ENCODE measurements at regions not wholly inside any gene's neighbourhood (a gene's known extent, or its start where the extent isn't known, plus 50 kb on each side); places are given as distances from the start of the nearest gene placed in this dataset.

GRCh38 chr4:38452542-38452941 lies 211.5 kb upstream of the KLF3 start:
- TF ChIP-seq CTCF (IDR thresholded peaks at IDR 0.05; ENCODE audit: insufficient read depth, low read length, severe bottlenecking) = no peak
- FAIRE-seq = peak; percentile 7
- H3K27me3 ChIP-seq (ENCODE audit: control insufficient read depth, insufficient read depth, low read length) = no peaks in the 10 kb centered on the region
- no peak for DNase-seq (ENCODE audit: low read depth)
- H3K4me3 ChIP-seq (ENCODE audit: low read depth, low read length) = no peak overlapping the region
- H3K36me3 ChIP-seq (ENCODE audit: control insufficient read depth, insufficient read depth, low read length) = no peaks in the 10 kb centered on the region

GRCh38 chr4:38453253-38453881 lies 210.6 kb upstream of the KLF3 start:
- no peaks in the 10 kb centered on the region for H3K27me3 ChIP-seq (ENCODE audit: control insufficient read depth, insufficient read depth, low read length)
- H3K36me3 ChIP-seq (ENCODE audit: control insufficient read depth, insufficient read depth, low read length) = no peaks in the 10 kb centered on the region
- TF ChIP-seq CTCF (IDR thresholded peaks at IDR 0.05; ENCODE audit: insufficient read depth, low read length, severe bottlenecking) = no peak
- DNase-seq (ENCODE audit: low read depth) (no peak), FAIRE-seq (no peak)
- H3K4me3 ChIP-seq (ENCODE audit: low read depth, low read length) = no peak overlapping the region

GRCh38 chr4:38454284-38454683 lies 209.7 kb upstream of the KLF3 start:
- DNase-seq (ENCODE audit: low read depth) = no peak
- H3K36me3 ChIP-seq (ENCODE audit: control insufficient read depth, insufficient read depth, low read length) = no peaks in the 10 kb centered on the region
- no peak for FAIRE-seq
- H3K4me3 ChIP-seq (ENCODE audit: low read depth, low read length) = no peak overlapping the region
- no peaks in the 10 kb centered on the region for H3K27me3 ChIP-seq (ENCODE audit: control insufficient read depth, insufficient read depth, low read length)
- no peak for TF ChIP-seq CTCF (IDR thresholded peaks at IDR 0.05; ENCODE audit: insufficient read depth, low read length, severe bottlenecking)

GRCh38 chr4:38455092-38455862 lies 208.7 kb upstream of the KLF3 start:
- FAIRE-seq = no peak
- Histone ChIP-seq H3K27me3 (ENCODE audit: control insufficient read depth, insufficient read depth, low read length) (no peaks in the 10 kb centered on the region), H3K4me3 (ENCODE audit: low read depth, low read length) (no peak overlapping the region), H3K36me3 (ENCODE audit: control insufficient read depth, insufficient read depth, low read length) (no peaks in the 10 kb centered on the region)
- TF ChIP-seq CTCF (IDR thresholded peaks at IDR 0.05; ENCODE audit: insufficient read depth, low read length, severe bottlenecking) = no peak
- DNase-seq (ENCODE audit: low read depth) = no peak

GRCh38 chr4:38456096-38456495 lies 207.9 kb upstream of the KLF3 start:
- H3K27me3 ChIP-seq (ENCODE audit: control insufficient read depth, insufficient read depth, low read length) = no peaks in the 10 kb centered on the region
- no peak for TF ChIP-seq CTCF (IDR thresholded peaks at IDR 0.05; ENCODE audit: insufficient read depth, low read length, severe bottlenecking)
- H3K4me3 ChIP-seq (ENCODE audit: low read depth, low read length) = no peak overlapping the region
- DNase-seq (ENCODE audit: low read depth) (no peak), FAIRE-seq (no peak)
- no peaks in the 10 kb centered on the region for H3K36me3 ChIP-seq (ENCODE audit: control insufficient read depth, insufficient read depth, low read length)
